Ishikawa (cell line): ENCODE measurements at regions not wholly inside any gene's neighbourhood (a gene's known extent, or its start where the extent isn't known, plus 50 kb on each side); places are given as distances from the start of the nearest gene placed in this dataset.

Source experiments
- CEBPB ChIP-seq: IDR thresholded peaks from 2 replicates; pipeline ENCODE4 v1.6.1; 2012
- CREB1 ChIP-seq: IDR thresholded peaks from 2 replicates; pipeline ENCODE4 v1.6.1; 2012; ENCODE audit warnings: low read depth
- EGR1 ChIP-seq: IDR thresholded peaks from 2 replicates; pipeline ENCODE4 v1.6.1; 2012
- EP300 ChIP-seq: IDR thresholded peaks from 2 replicates; pipeline ENCODE4 v1.6.1; 2012; ENCODE audit warnings: borderline replicate concordance
- FOXM1 ChIP-seq: IDR thresholded peaks from 2 replicates; pipeline ENCODE4 v1.6.1; 2012; ENCODE audit warnings: low read depth, borderline replicate concordance
- NFIC ChIP-seq: IDR thresholded peaks from 2 replicates; pipeline ENCODE4 v1.6.1; 2012
- RAD21 ChIP-seq: IDR thresholded peaks from 2 replicates; pipeline ENCODE4 v1.6.1; 2012; ENCODE audit warnings: low read depth
- REST ChIP-seq: IDR thresholded peaks from 2 replicates; pipeline ENCODE4 v1.6.1; 2012; ENCODE audit warnings: low read depth, mild to moderate bottlenecking
- TAF1 ChIP-seq: IDR thresholded peaks from 2 replicates; pipeline ENCODE4 v1.6.1; 2012; ENCODE audit warnings: low read depth, mild to moderate bottlenecking
- TCF12 ChIP-seq: IDR thresholded peaks from 2 replicates; pipeline ENCODE4 v1.6.1; 2012; ENCODE audit warnings: low read depth
- TEAD4 ChIP-seq: IDR thresholded peaks from 2 replicates; pipeline ENCODE4 v1.6.1; 2012
- USF1 ChIP-seq: IDR thresholded peaks from 2 replicates; pipeline ENCODE4 v1.6.1; 2012
- YY1 ChIP-seq: IDR thresholded peaks from 2 replicates; pipeline ENCODE4 v1.6.1; 2012; ENCODE audit warnings: low read depth
- ZBTB7A ChIP-seq: IDR thresholded peaks from 2 replicates; pipeline ENCODE4 v1.6.1; 2012; ENCODE audit warnings: low read depth
- TF ChIP-seq, protein P1 (sequence below): IDR thresholded peaks from 2 replicates; pipeline ENCODE4 v1.6.1; 2012

- no peak for TF ChIP-seq NFIC
- TF ChIP-seq YY1, result no peak
- TF ChIP-seq CREB1, result no peak
- TF ChIP-seq CEBPB, result no peak
- no peak for TF ChIP-seq TCF12
- TF ChIP-seq RAD21, result no peak
- no peak for TF ChIP-seq TEAD4
- TF ChIP-seq EGR1, result no peak
- no peak for TF ChIP-seq REST
- no peak for TF ChIP-seq USF1
- TF ChIP-seq EP300, result no peak
Observed at GRCh38 chr5:111995701-111996100, 238.7 kb upstream of the NREP start.

- no peak for TF ChIP-seq YY1
- TF ChIP-seq EGR1, result no peak
- TF ChIP-seq FOXM1, result no peak
- TF ChIP-seq CREB1, result no peak
- TF ChIP-seq, protein P1, sequence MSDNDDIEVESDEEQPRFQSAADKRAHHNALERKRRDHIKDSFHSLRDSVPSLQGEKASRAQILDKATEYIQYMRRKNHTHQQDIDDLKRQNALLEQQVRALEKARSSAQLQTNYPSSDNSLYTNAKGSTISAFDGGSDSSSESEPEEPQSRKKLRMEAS, result no peak
- TF ChIP-seq TCF12, result no peak
- TF ChIP-seq EP300, result no peak
- no peak for TF ChIP-seq TEAD4
- TF ChIP-seq CEBPB, result no peak
- TF ChIP-seq RAD21, result no peak
- no peak for TF ChIP-seq NFIC
Observed at GRCh38 chr5:111993242-111993641, 236.2 kb upstream of the NREP start.

GRCh38 chr5:111984044-111984443 is 227.1 kb upstream of the NREP start:
- TF ChIP-seq NFIC (no peak), USF1 (no peak), ZBTB7A (no peak), FOXM1 (no peak)

GRCh38 chr5:111983459-111983858 is 226.5 kb upstream of the NREP start:
- TF ChIP-seq ZBTB7A (no peak), USF1 (no peak), FOXM1 (no peak), CREB1 (no peak), REST (no peak), RAD21 (no peak), TAF1 (no peak), EGR1 (no peak), YY1 (no peak), TCF12 (no peak)

DNA sequence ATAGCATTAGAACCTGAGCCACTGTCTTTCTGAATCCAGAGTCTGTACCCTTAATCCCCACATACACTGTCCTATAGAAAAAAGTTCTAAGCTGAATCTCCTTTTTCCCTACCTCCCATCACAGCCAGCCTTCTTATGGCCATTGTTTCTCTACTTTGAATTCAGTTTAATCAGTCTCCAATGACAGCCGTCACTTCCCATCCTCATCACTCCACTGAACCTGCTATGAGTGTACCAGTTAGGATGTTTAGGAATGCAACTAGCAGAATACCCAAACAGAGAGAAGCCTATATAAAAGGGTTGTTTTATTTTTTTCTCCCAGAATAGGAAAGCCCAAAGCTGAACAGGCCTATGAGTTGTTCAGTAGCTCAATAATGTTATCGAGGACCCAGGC is 220.4 kb upstream of the NREP start:
- TF ChIP-seq USF1 (no peak), EP300 (no peak), ZBTB7A (no peak), TEAD4 (no peak)

DNA sequence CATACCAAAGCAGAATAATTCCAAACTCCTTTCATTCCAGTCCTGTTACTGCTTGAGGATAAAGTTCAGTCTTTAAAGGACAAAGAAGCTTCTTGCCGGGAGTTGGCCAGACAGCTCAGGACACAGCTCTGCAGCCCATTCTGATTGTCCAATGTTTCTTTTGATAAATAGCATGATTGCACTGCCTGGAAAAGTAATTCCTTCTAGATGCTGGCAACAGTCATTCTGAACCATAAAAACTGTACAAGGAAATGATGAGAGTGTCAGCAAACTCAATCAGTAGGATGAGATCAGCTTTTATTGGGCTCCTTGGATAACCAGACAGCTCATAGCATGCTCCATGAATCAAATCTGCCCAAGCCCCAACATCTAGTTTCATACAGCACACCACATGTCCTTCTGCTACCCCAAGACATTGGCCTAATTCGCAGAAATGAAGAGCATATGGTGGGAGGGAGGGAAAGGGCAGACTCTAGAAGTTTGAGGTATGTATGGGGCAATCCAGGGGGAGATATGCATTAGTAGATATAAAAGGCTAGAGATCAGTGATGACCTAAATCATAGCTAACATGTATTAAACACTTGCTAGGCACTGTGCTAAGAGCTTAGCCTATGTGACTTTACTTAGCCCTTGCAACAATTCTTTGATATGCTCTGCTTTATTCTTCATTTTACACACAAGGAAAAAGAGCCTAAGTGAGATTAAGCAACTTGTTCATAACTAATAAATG is 219.9 kb upstream of the NREP start:
- TF ChIP-seq FOXM1, result no peak
- TF ChIP-seq YY1, result no peak
- no peak for TF ChIP-seq TAF1
- TF ChIP-seq RAD21, result no peak
- no peak for TF ChIP-seq CREB1
- no peak for TF ChIP-seq NFIC
- TF ChIP-seq EGR1, result no peak
- no peak for TF ChIP-seq TEAD4
- no peak for TF ChIP-seq CEBPB
- no peak for TF ChIP-seq ZBTB7A
- TF ChIP-seq TCF12, result no peak
- no peak for TF ChIP-seq USF1
- TF ChIP-seq, protein P1, result no peak
- no peak for TF ChIP-seq REST
- no peak for TF ChIP-seq EP300
